Muscle of back (tissue), 3 donors: ENCODE measurements at regions not wholly inside any gene's neighbourhood (a gene's known extent, or its start where the extent isn't known, plus 50 kb on each side); places are given as distances from the start of the nearest gene placed in this dataset.
A peak's percentile ranks its signal among the peaks of the same experiment; 100 is the strongest.
"Not testable (repeated sequence)": the region's sequence is repeated elsewhere in the genome, so short reads cannot be mapped to it uniquely, and the experiment has no call there.

ENCODE experiments used
- DNase-seq, 3 donors: peaks; one replicate each; pipeline versions ENCODE4 v3.0.0 to v3.0.0-alpha.2; 2013

DNA sequence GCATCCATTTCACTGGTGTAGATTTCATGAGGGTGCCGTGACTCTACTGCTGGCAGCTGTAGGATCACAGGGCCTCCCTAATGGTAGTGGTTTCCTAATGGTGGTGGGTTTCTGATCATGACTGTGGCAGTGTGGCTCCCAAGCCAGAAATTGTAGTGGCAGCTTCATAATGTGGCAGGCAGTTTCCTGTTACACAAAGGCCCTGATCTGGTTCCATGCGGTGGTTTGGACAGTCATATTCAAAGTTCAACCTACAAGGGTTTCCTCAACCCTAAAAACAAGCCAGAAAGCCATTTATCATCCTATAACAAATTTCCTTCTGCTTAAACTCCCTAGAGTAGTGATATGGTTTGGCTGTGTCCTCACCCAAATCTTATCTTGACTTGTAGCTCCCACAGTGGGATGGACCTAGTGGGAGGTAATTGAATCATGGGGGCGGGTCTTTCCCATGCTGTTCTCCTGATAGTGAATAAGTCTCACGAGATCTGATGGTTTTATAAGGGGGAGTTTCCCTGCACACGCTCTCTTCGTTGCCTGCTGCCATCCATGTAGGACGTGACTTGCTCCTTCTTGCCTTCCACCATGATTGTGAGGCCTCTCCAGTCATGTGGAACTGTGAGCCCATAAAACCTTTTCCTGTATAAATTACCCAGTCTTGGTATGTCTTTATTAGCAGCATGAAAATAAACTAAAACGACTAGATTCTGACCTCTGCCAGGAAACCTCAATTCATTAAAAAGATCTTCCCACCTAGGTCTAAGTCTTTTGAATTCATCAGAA lies 257.1 kb downstream of the EFCAB11 start:
- no peak for DNase-seq

DNA sequence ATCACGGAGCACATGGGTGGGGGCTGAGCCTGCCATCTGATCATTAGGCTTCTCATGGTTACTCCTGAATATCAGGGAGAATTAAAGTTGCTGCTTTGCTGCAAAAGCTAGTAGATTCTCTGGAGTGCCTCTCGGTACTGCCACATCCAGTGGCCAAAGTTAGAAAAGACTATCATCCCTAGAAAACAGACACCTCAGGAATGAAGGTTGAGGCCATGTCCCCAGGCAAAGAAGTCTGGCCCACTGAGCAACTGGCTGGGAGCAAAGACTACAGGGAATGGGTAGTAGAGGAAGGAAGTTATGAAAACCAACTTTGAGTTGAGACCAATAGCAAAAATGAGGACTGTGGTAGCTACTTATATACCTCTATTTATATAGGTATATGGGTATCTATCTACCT lies 258.7 kb downstream of the EFCAB11 start:
- DNase-seq = no peak

DNA sequence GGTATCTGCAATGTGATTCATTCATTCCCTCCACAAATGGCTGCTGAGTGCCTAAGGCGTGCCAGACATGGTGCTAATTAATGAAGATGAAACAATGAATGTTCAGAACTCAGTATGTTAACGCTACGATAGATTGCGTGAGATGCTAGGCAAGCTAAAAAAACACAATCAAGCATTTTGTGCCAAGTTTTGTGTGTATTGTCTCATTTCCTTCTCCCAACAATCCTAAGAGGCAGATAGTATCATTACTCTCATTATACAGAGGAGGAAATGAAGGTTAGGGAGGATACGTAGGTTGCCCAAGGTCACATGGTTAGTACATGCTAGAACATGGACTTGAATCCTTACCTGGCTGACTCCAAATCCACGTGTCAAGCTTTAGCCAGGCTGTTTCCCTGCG lies 264.4 kb downstream of the EFCAB11 start:
- no peak for DNase-seq

DNA sequence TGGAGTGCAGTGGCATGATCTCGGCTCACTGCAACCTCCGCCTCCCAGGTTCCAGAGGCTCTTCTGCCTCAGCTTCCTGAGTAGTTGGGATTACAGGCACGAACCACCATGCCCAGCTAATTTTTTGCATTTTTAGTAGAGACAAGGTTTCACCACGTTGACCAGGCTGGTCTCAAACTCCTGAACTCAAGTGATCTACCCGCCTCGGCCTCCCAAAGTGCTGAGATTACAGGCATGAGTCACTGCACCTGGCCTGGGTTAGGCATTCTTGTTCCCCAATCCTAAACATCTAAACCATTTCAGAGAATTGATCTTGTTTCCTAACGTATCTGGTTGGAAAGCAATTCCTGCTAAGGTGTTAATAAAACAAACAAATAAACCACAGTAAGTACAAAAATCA lies 264.8 kb downstream of the EFCAB11 start:
- not testable (repeated sequence) for DNase-seq

DNA sequence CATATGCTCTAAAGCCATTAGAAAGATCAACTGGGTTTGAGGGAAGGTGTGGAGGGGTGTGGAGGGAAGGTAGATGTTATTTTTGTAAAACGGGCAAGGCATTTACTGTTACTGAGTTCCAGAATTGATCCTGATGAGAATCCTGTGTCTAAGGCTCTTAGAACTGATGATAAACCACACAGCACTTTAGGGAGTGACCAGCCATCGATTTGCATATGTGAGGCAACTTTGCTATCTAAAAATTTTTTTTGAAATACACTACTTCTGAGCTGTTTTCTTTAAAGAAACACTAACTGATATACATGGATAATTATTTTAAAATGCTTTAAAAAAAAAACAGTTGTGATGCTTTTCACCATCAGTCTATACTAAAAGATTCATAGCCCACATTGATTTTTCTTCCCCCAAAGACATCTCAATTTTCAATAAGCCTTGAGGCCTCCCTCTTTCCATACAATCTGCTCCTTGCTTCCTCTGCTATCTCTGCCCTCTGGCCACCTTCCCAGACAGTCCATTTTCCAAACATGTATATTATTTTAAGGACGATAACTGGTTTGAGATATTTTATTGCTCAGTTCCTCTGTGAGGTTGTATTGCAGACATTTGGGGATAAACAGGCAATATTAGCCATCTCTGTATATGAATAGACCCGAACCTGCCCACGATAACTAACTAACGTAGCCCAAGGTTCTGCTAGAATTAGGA lies 265.9 kb downstream of the EFCAB11 start:
- DNase-seq = peak in 1 of 3 donors; percentile 49

DNA sequence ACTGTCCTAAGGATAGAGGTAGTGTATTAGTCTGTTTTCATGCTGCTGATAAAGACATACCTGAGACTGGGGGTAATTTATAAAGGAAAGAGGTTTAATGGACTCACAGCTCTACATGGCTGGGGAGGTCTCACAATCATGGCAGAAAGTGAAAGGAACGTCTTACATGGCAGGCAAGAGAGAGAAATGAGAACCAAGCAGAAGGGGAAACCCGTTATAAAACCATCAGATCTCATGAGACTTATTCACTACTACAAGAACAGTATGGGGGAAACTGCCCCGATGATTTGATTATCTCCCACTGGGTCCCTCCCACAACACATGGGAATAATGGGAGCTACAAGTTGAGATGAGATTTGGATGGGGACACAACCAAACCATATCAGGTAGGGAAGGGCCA lies 267.4 kb downstream of the EFCAB11 start:
- DNase-seq = not testable (repeated sequence)

DNA sequence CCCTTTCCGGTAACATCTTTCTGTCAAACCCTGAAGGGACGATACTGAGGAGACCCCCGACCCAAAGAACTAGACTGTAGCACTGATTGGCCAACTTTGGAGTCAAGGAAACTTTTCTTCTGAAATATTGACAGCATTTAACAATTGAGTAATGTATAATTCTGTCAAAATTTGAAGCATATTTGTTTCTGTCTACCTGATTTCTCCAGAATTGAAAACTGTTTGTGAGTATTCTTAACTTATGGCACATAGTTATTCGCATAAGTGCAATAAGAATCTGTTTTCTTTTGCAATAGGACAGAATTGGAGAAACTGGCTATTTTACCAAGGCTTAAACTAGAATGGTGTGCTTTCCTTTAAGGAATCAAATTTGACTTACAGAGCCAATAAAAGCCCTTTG lies 267.1 kb upstream of the FOXN3 start:
- no peak for DNase-seq

DNA sequence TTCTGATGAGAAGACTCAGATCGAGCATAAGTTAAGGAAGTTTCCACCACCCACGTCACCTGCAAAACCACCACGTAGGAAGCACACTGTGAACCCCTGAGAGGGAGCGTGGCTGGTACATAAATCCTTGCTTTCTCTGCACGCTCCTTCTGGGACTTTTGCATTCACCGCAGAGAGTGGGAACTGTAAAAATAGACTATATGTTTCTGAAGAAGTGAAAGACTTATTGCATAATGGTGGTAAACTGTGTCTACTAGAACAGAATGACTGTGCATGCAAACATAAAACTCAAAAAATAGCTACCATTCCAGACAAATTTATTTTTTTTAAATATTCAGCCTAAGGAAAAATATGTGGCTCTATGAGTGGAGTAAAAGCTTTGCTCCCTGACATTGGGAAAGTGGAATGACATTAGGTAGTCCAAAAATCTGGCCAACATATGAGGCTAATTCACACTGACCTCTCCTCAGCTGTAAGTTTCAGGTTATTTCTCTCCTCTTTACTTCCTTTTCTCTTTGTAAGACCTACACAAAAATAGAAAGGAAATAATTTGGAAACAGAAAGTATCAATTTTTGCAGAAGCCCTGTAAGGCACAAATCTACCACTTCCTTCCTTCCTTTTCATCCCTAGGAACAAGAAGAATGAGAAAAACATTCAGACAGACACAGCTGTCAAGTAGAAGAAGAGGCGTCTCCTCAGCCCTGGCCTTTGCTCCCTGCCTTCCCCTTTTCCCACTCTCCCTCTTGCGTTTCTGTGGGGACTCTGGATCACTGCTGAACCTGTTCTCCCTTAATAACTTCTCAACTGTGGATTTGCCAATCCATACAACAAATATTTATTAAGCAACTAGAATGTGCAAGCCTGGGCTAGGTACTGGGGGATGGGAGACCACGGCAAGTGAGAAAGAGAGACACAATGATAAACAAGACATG lies 264.3 kb upstream of the FOXN3 start:
- DNase-seq = no peak

DNA sequence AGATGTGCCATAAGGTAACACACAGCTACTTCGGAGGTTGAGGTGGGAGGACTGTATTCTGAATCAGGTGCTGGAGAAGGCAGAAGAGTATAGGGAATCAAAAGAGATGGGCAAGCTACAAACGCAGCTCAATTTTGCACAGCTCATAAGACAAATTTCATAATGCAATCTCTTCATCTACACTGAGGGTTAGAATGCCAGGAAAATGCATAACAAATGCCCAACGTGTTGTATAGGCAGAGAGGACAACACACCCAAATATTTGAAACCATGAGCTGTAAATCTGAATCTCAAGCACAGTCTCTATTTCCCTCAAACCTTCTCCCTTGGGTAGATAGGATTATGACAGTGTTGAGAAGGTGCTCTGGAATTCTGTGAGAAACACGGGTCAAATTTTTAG lies 263.1 kb upstream of the FOXN3 start:
- DNase-seq = no peak

DNA sequence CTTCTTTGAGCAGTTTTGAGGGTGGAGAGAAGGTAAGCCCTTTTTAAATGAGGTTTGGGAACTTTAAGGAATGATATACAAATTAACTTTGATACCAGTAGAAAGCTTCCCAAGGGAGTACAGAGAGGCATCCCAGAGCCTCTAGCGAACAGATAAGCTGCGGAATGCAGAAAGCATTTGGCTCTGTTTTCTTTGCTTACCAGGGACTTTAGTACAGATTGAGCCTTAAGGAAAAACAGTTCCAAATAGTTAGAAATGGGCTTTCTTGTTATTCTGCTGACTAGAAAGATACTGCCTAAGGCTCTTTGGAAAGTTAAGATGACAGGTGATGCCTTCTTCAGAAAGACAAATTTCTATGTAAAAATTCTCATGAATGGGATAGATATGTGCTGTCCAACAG lies 261.7 kb upstream of the FOXN3 start:
- DNase-seq = no peak

DNA sequence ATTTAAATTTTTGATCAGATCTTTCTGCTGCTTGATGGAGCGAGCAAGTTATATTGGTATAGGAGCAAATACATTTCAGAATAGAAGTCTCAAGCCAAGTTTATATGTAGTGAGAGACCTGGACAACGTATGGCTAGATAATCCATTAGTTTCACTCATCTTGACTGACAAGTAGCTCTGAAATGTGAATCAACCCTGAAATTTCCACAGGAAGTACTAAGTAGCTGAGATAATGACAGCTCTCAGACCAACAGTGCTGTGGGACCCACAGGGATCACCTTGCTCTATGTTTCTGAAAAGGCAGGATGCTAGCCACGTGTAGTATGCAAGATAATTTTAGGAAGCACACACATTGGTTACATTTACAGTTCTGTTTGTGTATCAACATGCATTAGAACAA lies 258.6 kb upstream of the FOXN3 start:
- DNase-seq = no peak

DNA sequence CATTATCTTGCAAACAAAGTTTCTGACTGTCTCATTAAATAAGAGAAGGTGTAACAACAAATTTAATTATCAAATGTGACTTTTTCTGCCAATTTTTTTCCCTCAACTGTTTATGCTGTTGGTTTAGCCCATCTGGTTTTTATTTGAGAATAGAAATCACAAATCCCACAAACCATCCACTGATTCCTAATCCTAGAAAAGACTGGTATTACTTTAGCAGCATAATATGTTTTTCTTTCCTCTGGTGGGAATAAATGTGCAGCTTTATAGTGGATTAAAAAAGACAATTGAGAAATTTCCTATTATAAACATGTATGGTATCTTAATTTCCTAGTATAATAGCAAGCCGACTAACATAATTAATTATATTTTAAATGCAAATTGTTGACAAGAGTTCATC lies 257.9 kb upstream of the FOXN3 start:
- no peak for DNase-seq

DNA sequence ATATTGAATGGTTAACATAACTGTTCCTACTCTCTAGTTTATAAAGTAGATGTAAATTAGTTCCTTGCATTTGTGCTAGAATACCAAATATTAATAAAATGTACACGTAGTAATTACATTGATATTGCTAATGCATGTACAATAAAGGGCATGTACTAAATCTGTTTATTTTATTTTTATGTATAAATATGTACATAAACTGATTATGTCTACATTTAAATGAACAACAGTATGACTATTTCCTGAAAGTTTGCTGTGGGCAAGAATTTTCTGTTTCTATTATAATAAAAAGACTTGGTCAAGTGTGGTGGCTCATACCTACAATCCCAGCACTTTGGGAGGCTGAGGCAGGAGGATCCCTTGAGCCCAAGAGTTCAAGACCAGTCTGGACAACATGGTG lies 257.2 kb upstream of the FOXN3 start:
- no peak for DNase-seq

DNA sequence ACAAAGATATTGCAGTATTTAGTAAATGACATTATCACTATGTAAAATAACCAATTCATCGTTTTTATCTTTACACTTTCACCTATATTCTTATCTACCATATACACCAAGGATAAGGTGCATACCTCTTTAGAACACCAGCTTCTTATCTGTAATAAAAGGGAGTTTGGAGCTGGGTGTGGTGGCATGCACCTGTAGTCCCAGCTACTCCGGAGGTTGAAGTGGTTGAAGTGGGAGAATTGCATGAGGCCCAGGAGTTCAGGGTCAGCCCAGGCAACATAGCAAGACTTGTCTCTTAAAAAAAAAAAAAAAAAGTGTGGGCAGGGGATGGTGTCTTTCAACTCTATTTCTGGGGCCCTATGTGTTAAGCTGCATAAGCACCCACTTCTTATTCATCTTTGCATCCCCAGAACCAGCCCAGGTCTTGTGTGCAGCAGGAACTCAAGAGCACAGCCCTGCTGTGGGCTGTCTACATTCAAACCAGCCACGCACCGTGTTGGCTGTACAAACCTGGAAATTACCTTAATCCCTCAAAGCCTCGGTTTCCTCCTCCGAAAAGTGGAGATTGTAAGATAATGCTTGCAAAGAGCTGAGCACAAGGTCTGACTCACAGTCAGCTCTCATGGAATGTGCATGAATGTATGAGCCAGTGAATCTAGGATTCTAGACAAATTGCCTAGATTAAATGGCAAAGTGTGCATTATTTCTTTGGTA lies 256.6 kb upstream of the FOXN3 start:
- DNase-seq = no peak

DNA sequence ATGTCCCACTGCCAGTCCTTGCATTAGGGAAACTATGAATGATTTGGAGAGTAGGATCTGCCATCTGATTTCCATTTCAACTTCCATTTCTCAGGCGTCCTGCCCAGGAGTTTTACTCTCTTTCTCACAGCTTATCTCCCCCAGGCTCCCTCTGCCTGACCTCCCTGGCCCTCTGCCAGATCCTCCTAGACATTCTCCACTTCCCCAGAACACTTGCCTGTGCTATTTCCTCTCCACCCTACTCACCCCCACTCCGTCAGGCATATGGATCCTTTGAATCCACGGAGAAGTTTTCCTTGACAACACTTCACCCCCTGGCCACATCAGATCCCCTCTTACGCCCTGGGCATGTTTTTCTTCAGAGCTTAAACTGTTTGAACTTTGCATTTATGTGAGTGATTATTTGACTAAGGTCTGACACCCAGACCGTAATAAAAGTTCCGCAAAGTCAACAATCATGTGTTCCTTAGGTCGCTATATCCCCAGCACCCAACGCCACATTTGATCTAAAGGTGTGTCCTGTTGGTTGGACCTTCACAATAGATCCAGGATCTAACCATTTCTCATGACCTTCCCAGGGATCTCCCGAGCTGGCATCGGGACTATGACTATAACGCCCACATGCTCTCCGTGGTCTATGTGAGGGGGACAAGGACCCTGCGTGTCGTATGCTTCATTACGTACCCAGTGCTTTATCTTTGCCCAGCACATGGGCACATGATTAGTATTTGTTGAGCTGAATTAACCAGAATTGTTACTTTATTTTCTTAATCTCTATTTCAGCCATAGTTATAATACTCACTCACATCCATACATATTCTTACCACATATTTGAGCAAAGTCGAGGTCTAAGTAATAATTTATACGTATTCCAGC lies 255.8 kb upstream of the FOXN3 start:
- DNase-seq = peak in 1 of 3 donors; percentile 55

DNA sequence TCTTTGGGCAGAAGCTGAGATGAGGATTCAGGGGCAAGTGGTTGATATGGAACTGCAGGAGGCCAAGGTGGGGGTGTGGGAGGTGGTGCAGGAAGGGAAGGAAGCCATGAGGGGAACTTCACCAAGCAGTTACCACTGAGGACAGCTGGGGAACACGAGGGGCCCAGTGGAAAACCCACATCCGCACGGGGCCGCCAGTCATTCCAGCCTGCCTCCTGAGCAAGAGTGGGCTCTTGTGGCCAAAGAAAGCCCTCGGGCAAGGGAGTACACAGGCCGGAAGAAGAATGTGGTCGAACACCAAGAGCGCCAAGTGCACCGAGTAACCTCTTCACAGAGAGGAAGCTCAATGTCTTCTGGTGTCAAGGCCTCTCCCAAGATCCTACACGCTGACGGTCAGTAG lies 252.2 kb upstream of the FOXN3 start:
- peak in 1 of 3 donors; percentile 29 for DNase-seq

DNA sequence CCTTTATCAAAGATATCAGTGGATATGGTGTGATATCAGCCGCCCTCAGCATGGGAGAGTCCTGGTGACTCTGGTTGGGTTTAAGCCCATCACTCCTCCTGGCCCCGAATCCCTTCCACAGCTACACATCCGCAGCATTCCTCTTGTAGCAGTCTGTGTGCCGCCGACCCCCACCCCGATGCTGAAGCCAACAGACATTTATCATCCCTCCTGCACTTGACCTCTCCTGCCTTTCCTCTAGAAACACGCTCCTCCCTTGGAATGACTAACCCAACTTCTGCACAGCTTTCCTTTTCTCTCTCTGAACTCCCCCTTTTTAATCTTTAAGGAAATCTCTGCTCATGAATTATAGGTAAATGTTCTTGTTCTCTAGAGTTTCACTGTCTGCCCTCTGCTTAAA lies 250.9 kb upstream of the FOXN3 start:
- DNase-seq = peak in 2 of 3 donors; percentile 23 to 36

DNA sequence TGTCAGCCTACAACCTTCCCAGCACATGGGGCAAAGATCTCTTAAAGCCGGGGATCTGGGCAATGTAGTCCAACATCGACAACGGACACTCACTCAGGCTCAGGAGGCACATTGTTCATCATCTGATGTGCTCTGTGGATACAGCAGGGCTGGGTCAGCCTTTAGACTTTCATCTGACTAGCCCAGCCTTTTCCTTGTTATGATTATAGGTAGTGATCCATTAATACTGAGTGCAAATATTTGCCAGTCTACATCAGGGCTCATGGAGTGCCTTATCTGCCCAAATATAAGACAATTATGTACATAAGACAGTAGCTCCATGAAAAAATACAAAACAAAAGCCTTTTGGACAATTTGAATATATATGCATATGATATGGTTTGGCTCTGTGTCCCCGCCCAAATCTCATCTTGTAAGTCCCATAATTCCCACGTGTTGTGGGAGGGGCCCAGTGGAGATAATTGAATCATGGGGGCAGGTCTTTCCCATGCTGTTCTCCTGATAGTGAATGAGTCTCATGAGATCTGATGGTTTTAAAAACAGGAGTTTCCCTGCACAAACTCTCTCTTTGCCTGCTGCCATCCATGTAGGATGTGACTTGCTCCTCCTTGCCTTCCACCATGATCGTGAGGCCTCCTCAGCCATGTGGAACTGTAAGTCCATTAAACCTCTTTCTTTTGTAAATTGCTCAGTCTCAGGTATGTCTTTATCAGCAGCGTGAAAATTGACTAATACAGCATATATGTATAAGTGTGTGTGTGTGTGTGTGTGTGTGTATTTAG lies 248.5 kb upstream of the FOXN3 start:
- DNase-seq = not testable (repeated sequence)

DNA sequence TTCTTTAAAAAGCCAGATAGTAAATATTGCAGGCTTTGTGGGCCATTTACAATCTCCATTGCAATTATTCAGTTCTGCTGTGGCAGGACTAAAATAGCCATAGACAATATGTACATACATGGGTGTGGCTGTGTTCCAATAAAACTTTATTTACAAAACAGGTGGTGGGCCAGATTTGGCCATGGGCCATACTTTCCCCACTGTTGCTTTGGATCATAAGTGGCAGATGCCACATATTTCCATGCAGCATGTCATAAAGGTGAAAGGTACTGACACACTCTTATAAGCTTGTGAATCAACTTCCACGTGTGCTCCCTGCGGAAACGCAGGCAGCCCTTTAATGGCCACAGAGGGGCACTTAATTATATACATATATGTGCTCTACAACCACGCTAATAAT lies 244.4 kb upstream of the FOXN3 start:
- DNase-seq = no peak
